Activated T-cell treated with anti-CD3 and anti-CD28 coated beads, Interleukin-2, amount 50 U/mL, for 4 hours (primary cell): ENCODE measurements at regions not wholly inside any gene's neighbourhood (a gene's known extent, or its start where the extent isn't known, plus 50 kb on each side); places are given as distances from the start of the nearest gene placed in this dataset.
"Not testable (repeated sequence)": the region's sequence is repeated elsewhere in the genome, so short reads cannot be mapped to it uniquely, and the experiment has no call there.

Experiments used
- ATAC-seq, 2 donors: fragments of 200-7000 bp; cut with Tn5 transposase; one replicate each; pipeline ENCODE4 v1.10.0; 2021
- DNase-seq: peaks from one replicate; pipeline ENCODE4 v3.0.0-alpha.2; 2020
- H3K27me3 Mint-ChIP-seq: one replicate; pipeline ENCODE4 v1.8.0; 2021; ENCODE audit warnings: low read depth, mixed read lengths
- H3K36me3 Mint-ChIP-seq: one replicate; pipeline ENCODE4 v1.8.0; 2022; ENCODE audit warnings: mixed read lengths; ENCODE audit not compliant: insufficient read depth
- H3K4me1 Mint-ChIP-seq: one replicate; pipeline ENCODE4 v1.8.0; 2021; ENCODE audit warnings: low read depth, mixed read lengths
- H3K4me3 Mint-ChIP-seq: one replicate; pipeline ENCODE4 v1.8.0; 2021; ENCODE audit warnings: mild to moderate bottlenecking, moderate library complexity, mixed read lengths
- H3K9me3 Mint-ChIP-seq: one replicate; pipeline ENCODE4 v1.8.0; 2021; ENCODE audit warnings: mixed read lengths

DNA sequence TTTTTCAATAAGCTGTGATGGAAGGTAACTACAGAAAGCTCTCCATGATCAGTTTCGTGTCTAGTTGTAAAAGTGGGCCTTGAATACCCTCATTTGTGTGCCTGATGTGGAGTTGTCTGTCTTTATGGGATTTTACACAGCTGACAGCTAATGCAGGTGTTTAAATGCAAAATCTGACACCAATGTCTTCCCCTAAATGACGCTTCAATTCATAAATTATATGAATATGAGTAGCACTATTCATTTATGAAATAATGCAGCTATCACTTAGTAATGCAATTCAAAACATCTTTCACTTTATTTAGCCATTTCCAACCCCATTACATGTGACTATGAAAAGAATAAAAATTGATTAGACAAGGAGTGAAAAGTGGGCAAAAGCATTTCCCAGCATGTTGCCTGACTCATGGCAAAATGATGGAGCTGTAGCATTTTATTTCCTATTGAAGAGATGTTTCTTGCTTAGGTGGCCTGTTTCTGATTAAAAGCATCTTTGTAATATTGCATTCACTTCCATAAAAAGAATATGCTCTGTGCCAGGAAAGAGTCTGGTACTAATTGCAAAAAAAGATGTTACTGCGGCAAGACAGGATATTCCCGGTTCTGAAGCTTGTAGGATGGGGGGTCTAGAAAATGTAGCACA, 116.7 kb upstream of the HAPLN1 start:
- no peaks in the 10 kb centered on the region for H3K27me3 Mint-ChIP-seq
- no peaks in the 10 kb centered on the region for H3K36me3 Mint-ChIP-seq
- no peaks in the 10 kb centered on the region for H3K9me3 Mint-ChIP-seq
- no peaks in the 10 kb centered on the region for H3K4me1 Mint-ChIP-seq
- no peak overlapping the region for H3K4me3 Mint-ChIP-seq
- DNase-seq: no peak
- ATAC-seq: no peak

DNA sequence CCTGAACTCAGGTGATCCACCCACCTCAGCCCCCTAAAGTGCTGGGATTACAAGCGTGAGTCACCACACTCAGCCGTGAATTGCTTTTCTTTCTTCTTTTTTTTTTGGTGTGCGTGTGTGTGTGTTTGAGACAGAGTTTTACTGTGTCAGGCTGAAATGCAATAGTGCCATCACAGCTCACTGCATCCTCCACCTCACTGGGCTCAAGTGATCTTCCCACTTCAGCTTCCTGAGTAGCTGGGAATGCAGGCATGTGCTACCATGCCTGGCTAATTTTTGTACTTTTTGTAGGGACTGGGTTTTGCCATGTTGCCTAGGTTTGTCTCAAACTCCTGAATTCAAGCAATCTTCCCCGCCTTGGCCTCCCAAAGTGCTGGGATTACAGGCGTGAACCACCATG, 113.7 kb upstream of the HAPLN1 start:
- H3K4me3 Mint-ChIP-seq: no peak overlapping the region
- DNase-seq (no peak), ATAC-seq (no peak)
- no peaks in the 10 kb centered on the region for H3K9me3 Mint-ChIP-seq
- no peaks in the 10 kb centered on the region for H3K4me1 Mint-ChIP-seq
- H3K36me3 Mint-ChIP-seq: no peaks in the 10 kb centered on the region
- no peaks in the 10 kb centered on the region for H3K27me3 Mint-ChIP-seq

DNA sequence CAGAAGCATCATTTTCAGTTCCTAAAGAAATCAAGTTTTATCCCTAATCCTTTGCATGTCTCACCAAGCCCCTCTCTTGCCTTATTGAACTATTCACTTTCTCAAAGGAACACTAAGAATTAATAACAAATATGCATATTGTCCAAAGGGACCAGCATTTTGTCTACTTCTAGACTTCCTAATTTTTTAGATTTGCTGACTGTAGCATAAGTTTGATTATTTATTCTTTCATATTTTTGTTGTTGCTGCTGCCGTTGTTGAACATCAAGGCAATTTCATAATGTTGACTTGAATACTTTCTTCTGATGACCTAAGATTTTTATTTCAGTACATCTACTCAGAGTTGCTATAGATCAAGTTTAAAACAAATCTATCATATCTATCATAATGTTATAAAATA, 111.2 kb upstream of the HAPLN1 start:
- no peaks in the 10 kb centered on the region for H3K36me3 Mint-ChIP-seq

DNA sequence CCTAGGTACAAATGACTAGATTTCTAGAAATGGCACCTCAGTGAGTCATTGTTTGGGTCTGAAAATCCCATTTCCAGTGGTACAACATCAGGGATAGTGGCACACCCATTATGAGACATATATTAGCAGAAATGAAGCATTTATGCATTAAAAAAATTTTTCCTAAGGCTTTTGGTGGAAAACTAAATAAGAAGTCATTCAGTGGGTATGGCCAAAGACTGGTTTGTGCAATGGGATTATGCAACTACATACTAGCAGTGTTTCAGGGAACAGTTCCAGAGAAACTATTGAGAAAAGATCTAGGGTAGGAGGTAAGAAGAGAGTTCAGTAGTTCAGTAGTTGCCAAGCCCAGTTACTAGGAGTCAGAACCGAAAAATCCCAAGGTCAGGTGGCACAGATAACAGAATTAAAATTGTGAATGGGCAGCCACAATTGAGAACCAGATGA, 106.5 kb upstream of the HAPLN1 start:
- Mint-ChIP-seq H3K36me3 (no peaks in the 10 kb centered on the region), H3K4me3 (no peak overlapping the region), H3K27me3 (no peaks in the 10 kb centered on the region), H3K4me1 (no peaks in the 10 kb centered on the region), H3K9me3 (peaks cover 5% of the 10 kb centered on the region)
- DNase-seq: no peak
- no peak for ATAC-seq

More for the DNA sequence above, 111.2 kb upstream of the HAPLN1 start:
- no peak overlapping the region for H3K4me3 Mint-ChIP-seq
- no peaks in the 10 kb centered on the region for H3K4me1 Mint-ChIP-seq
- no peaks in the 10 kb centered on the region for H3K27me3 Mint-ChIP-seq
- no peak for DNase-seq
- ATAC-seq: no peak
- no peaks in the 10 kb centered on the region for H3K9me3 Mint-ChIP-seq

DNA sequence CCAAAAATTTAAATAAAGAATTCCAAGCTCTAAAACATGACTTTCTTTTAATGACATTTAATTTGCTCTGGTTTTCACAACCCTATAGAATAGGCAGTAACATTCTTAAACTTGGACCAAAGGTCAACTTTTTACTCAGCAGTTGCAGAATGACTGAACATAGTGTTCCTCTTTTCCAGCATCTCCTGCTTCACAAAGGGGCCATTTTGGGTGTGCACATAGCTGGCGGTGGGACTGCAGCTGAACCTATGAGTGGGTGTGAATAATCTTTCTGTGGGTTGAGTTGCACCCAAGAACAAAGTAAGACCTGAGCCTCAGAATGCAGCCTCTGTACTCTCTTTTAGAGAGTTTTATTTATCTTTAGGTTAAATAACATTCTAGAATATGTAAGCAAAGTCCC, 96.9 kb upstream of the HAPLN1 start:
- DNase-seq (no peak), ATAC-seq (no peak)
- Mint-ChIP-seq H3K27me3 (no peaks in the 10 kb centered on the region), H3K4me1 (no peaks in the 10 kb centered on the region), H3K9me3 (peaks cover 3% of the 10 kb centered on the region), H3K4me3 (no peak overlapping the region), H3K36me3 (no peaks in the 10 kb centered on the region)

DNA sequence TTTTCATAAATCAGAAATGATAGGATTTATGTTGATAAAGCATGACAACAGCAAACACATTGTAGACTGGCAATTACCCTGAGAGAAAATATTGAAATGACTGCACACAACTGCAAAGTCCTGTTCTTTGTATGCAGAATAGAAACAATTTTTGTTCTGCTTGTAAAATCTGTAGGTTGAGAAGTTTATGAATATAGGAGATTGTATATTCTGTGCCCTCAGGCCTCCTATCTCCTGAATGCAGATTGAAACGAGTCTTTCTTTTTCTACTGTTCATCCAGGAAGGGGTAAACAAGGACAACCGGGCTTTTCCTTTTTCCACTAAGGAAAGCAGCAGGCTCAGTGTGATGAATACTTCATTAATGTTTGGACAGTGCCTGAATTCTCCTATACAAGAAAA, 95.0 kb upstream of the HAPLN1 start:
- H3K4me3 Mint-ChIP-seq: no peak overlapping the region
- H3K36me3 Mint-ChIP-seq: no peaks in the 10 kb centered on the region
- no peaks in the 10 kb centered on the region for H3K27me3 Mint-ChIP-seq
- H3K4me1 Mint-ChIP-seq: no peaks in the 10 kb centered on the region
- peaks cover 2% of the 10 kb centered on the region for H3K9me3 Mint-ChIP-seq
- ATAC-seq: no peak
- DNase-seq: no peak

DNA sequence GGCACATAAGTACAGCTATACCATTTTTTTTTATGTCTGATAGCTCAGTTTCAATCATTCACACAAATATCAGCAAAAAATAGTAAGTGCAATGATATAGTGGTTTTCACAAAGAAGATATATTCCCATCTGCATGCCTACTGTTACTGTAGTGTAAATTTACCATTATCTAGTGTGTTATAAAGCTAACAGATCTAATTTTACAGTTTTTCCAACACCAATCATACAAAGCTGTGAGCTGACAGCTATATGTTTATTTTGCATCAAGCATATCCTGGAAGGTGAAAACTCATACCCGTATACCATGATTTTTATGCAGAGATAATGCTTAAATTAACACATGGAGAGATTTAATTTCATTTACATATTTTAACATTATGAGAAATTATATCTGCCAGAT, 89.9 kb upstream of the HAPLN1 start:
- no peaks in the 10 kb centered on the region for H3K36me3 Mint-ChIP-seq
- no peak for DNase-seq
- H3K4me1 Mint-ChIP-seq: no peaks in the 10 kb centered on the region
- H3K4me3 Mint-ChIP-seq: no peak overlapping the region
- peaks cover 7% of the 10 kb centered on the region for H3K9me3 Mint-ChIP-seq
- H3K27me3 Mint-ChIP-seq: no peaks in the 10 kb centered on the region
- no peak for ATAC-seq

DNA sequence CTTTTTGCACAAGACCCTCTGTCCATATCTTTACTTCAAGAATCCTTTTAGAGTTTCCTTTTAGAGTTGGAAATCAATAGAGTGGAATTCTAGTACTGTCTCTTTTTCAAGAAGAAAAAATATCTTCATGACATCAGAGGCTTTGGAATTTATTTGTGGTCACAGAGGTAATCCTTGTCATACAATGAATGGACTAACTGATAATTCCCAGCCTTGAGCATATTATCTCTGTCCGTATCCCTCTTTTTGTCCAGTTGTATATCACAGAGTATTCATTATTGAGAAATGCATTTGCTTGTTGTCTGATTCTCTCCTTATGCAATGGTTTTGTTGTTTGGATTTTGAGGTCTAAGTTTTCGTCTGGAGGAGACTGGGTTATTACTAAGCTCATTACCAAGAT, 82.0 kb upstream of the HAPLN1 start:
- Mint-ChIP-seq H3K27me3 (no peaks in the 10 kb centered on the region), H3K4me3 (no peak overlapping the region), H3K4me1 (no peaks in the 10 kb centered on the region), H3K9me3 (peaks cover 3% of the 10 kb centered on the region), H3K36me3 (no peaks in the 10 kb centered on the region)
- DNase-seq: no peak
- no peak for ATAC-seq

DNA sequence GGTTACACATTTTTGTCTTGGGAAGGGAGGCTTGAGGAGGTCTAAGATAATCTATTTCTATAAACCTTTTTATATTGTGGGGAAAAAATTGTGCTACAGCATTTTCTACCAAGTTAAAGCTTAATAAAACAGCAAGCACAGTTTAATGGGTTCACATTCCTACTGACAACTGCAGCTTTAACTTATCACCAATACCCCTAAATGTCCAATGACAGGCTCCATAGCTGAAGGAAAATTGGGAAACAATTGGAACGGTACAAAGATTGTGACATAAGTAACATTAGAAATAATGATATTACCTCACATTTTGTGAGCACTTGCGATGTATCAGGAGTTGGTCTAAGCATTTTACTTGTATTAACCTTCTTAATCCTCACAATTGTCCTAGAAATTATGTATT, 79.5 kb upstream of the HAPLN1 start:
- Mint-ChIP-seq H3K4me3 (no peak overlapping the region), H3K9me3 (no peaks in the 10 kb centered on the region), H3K36me3 (no peaks in the 10 kb centered on the region), H3K27me3 (no peaks in the 10 kb centered on the region), H3K4me1 (no peaks in the 10 kb centered on the region)
- DNase-seq (no peak), ATAC-seq (no peak)

DNA sequence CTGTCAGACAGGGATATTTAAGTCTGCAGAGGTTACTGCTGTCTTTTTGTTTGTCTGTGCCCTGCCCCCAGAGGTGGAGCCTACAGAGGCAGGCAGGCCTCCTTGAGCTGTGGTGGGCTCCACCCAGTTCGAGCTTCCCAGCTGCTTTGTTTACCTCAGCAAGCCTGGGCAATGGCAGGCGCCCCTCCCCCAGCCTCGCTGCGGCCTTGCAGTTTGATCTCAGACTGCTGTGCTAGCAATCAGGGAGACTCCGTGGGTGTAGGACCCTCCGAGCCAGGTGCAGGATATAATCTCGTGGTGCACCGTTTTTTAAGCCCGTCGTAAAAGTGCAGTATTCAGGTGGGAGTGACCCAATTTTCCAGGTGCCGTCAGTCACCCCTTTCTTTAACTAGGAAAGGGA, 78.4 kb upstream of the HAPLN1 start:
- not testable (repeated sequence) for H3K4me3 Mint-ChIP-seq, ATAC-seq, H3K9me3 Mint-ChIP-seq, H3K27me3 Mint-ChIP-seq, DNase-seq, H3K36me3 Mint-ChIP-seq, H3K4me1 Mint-ChIP-seq

DNA sequence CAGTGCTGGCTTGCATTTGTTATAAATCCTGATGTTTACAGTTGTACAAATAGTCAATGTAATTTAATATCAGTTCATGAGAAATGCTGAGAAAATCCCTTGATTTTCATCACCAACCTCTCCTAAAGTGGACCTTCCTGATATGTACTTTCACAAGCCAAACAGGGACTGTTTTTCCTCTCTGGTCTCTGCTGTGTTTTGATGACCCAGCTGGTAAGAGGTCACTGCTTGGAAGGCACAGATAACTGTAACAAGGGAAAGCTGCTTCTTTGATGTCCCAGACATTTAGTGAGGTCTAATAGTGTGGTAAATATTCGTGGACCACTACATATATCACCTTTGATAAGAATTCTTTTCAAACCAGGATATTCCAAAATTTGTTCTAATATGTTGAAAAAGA, 68.7 kb upstream of the HAPLN1 start:
- H3K27me3 Mint-ChIP-seq: no peaks in the 10 kb centered on the region
- no peaks in the 10 kb centered on the region for H3K36me3 Mint-ChIP-seq
- DNase-seq (no peak), ATAC-seq (no peak)
- H3K9me3 Mint-ChIP-seq: no peaks in the 10 kb centered on the region
- no peaks in the 10 kb centered on the region for H3K4me1 Mint-ChIP-seq
- H3K4me3 Mint-ChIP-seq: no peak overlapping the region

DNA sequence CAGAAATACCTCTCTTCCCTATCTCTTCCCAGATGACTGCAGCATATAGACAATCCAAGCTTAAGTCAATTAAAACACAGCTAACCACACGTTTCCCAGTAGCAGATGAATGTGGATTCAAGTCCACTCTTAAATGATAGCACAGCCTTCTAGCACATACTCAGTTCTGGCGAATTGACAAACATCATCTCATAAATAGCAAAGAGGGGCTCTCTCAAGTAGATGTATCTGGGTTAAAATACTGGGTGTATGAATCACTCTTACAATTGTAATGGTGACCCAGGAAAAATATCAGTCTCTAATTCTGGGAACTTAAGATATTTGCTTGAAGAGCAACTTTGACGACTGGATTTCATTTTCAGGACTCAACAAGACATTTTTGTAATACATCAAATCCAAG, 67.0 kb upstream of the HAPLN1 start:
- H3K36me3 Mint-ChIP-seq: no peaks in the 10 kb centered on the region

DNA sequence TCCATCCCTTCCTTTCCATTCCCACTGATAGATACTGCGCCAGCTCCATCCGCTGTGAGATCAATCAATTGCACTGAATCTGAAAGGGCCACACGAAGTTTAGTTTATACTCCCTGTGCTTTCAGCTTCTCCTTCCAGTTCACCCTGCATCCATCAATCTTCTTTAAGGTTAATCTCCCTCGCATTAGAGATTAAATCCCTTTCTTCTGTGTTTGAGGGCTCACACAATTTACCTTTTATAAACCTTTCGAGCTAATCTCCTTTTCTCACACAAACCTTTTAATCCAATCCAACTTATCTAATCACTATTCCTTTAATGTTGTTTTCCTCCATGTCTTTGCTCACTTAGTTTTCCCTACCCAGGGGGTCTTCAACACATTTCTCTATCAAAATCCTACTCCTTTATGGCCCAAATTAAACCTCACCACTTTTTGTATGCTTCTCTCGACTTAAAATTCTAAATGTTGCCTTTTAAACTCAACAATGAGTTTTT, 64.6 kb upstream of the HAPLN1 start:
- Mint-ChIP-seq H3K4me3 (no peak overlapping the region), H3K4me1 (no peaks in the 10 kb centered on the region), H3K9me3 (no peaks in the 10 kb centered on the region), H3K36me3 (no peaks in the 10 kb centered on the region), H3K27me3 (no peaks in the 10 kb centered on the region)
- ATAC-seq: no peak
- no peak for DNase-seq

More for the DNA sequence above, 67.0 kb upstream of the HAPLN1 start:
- H3K27me3 Mint-ChIP-seq: no peaks in the 10 kb centered on the region
- ATAC-seq (no peak), DNase-seq (no peak)
- H3K9me3 Mint-ChIP-seq: no peaks in the 10 kb centered on the region
- no peaks in the 10 kb centered on the region for H3K4me1 Mint-ChIP-seq
- H3K4me3 Mint-ChIP-seq: no peak overlapping the region

DNA sequence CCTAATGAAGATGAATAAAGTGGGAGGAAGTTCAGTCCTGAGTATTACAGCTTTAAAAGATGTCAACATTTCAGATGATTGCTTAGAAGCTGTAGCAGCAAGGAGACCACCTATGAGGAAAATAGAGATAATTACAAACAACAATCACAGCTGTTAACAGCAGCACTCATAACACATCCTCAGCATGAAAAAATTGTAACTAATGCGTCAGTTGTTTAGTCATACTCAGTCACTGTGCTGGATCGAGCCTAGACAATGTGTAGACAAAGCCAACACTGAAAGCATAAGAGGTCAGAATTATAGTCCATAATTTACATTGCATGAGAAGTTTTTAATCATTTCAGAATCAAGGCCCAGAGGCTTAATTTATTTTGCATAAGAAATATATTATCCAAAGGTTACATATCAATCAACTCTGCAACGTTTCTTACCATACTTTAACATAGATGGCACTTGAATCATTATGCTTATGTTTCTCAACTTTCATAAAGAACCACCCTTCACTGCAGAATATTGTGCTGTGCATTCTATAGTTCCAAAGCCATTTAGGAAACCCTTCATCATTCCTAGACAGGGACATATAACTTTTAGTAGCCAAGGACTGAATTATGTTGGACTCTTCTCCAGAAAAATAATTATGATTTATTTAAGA, 60.2 kb upstream of the HAPLN1 start:
- Mint-ChIP-seq H3K36me3 (no peaks in the 10 kb centered on the region), H3K9me3 (no peaks in the 10 kb centered on the region), H3K4me1 (no peaks in the 10 kb centered on the region), H3K27me3 (no peaks in the 10 kb centered on the region), H3K4me3 (no peak overlapping the region)
- no peak for DNase-seq
- ATAC-seq: no peak

DNA sequence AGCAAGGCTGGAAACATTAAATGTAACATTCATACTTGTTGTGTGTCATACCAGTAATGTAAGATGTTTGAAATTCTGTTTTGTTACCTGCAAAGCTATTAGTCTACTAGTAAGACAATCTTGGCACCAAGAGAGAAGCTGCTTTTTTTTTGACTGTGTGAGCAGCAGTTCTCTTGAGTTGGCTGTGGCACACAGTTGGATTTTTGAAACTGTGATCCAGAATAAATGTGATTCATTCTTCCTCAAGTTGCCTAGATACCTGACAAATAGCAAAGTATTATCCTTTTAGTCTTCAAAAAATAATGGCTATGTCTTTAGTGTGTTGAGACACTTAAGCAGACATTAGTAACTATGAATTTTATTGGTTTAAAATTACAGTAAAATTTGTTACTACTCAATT, 57.2 kb upstream of the HAPLN1 start:
- DNase-seq: no peak
- H3K4me3 Mint-ChIP-seq: no peak overlapping the region
- no peaks in the 10 kb centered on the region for H3K27me3 Mint-ChIP-seq
- no peaks in the 10 kb centered on the region for H3K4me1 Mint-ChIP-seq
- H3K9me3 Mint-ChIP-seq: no peaks in the 10 kb centered on the region
- no peak for ATAC-seq
- no peaks in the 10 kb centered on the region for H3K36me3 Mint-ChIP-seq
